Prostate gland (tissue), 2 donors: ENCODE measurements at regions not wholly inside any gene's neighbourhood (a gene's known extent, or its start where the extent isn't known, plus 50 kb on each side); places are given as distances from the start of the nearest gene placed in this dataset.

Source experiments
- CTCF ChIP-seq, 4 experiments: fragments of 200-600 bp in 2 of 4; fragments of 450-650 bp in 2 of 4; sonication (generic) in 2 of 4; IDR thresholded peaks; 1 replicate in 3 of 4; 2 replicates in 1 of 4; pipeline ENCODE4 v1.5.1; 2016 to 2019; ENCODE audit warnings: antibody characterized with exemption in 4 of 4, mild to moderate bottlenecking in 2 of 4, moderate library complexity in 2 of 4
- POLR2A ChIP-seq: fragments of 450-650 bp; IDR thresholded peaks from one replicate; pipeline ENCODE4 v1.6.1; 2016; ENCODE audit warnings: antibody characterized with exemption, mild to moderate bottlenecking
- POLR2AphosphoS5 ChIP-seq: sonication (generic); formaldehyde crosslinking; IDR thresholded peaks from one replicate; pipeline ENCODE4 v1.6.1; 2017; ENCODE audit warnings: antibody characterized with exemption

- no peak for TF ChIP-seq POLR2AphosphoS5
- TF ChIP-seq CTCF (IDR thresholded peaks at IDR 0.05) = no peak
- no peak for TF ChIP-seq POLR2A
Measured at GRCh38 chr6:145212813-145213212, 522.5 kb downstream of the EPM2A start.
